ENCODE measurements at regions not wholly inside any gene's neighbourhood (a gene's known extent, or its start where the extent isn't known, plus 50 kb on each side); places are given as distances from the start of the nearest gene placed in this dataset.

GRCh38 chr2:8225266-8225665 is 456.6 kb upstream of the ID2 start:
- Histone ChIP-seq H3K4me1 (ENCODE audit: control insufficient read depth in 1 of 2, insufficient read depth in 2 of 2, low read length in 2 of 2) (peaks cover 9 to 14% of the 10 kb centered on the region in 2 donors), H4K20me1 (ENCODE audit: insufficient read depth, low read length) (no peaks in the 10 kb centered on the region), H3K4me3 (replicated peaks in 1 of 3; ENCODE audit: low read depth in 2 of 3, low read length in 3 of 3) (no peak overlapping the region), H3K27ac (ENCODE audit: low read depth in 1 of 2, low read length in 2 of 2) (no peak overlapping the region), H3K79me2 (ENCODE audit: insufficient read depth, low read length) (no peaks in the 10 kb centered on the region), H3K36me3 (replicated peaks in 1 of 2; ENCODE audit: control insufficient read depth in 1 of 2, insufficient read depth in 2 of 2, low read length in 2 of 2) (no peaks in the 10 kb centered on the region), H2AFZ (ENCODE audit: insufficient read depth, low read depth, low read length, poor library complexity, severe bottlenecking) (no peak overlapping the region), H3K27me3 (ENCODE audit: control insufficient read depth in 2 of 2, insufficient read depth in 2 of 2, low read length in 2 of 2) (no peaks in the 10 kb centered on the region), H3K9ac (ENCODE audit: insufficient read depth, low read length, poor library complexity, severe bottlenecking) (no peak overlapping the region), H3K4me2 (replicated peaks; ENCODE audit: extremely low read depth, low read length, poor library complexity, severe bottlenecking) (no peak overlapping the region), H3K9me3 (replicated peaks in 1 of 2; ENCODE audit: control insufficient read depth in 1 of 2, insufficient read depth in 1 of 2, low read length in 2 of 2) (no peaks in the 10 kb centered on the region)
- no peak for DNase-seq
- intact Hi-C loops (cut with micrococcal nuclease): no loop called here
- Mint-ChIP-seq H3K27ac (peak overlapping the region in 1 of 7 donors; percentile 41), H3K4me3 (no peak overlapping the region), H3K36me3 (peaks cover 0 to 2% of the 10 kb centered on the region in 2 donors), H3K4me1 (peaks cover 12% of the 10 kb centered on the region), H3K27me3 (ENCODE audit: low read depth in 3 of 3) (peaks cover 0 to 9% (median 0%) of the 10 kb centered on the region in 3 donors), H3K9me3 (no peaks in the 10 kb centered on the region)
- TF ChIP-seq CTCF (IDR thresholded peaks at IDR 0.05): no peak
- 83% methylated on average over 4 of the region's 5 CpGs for WGBS (ENCODE audit: insufficient coverage)

DNA sequence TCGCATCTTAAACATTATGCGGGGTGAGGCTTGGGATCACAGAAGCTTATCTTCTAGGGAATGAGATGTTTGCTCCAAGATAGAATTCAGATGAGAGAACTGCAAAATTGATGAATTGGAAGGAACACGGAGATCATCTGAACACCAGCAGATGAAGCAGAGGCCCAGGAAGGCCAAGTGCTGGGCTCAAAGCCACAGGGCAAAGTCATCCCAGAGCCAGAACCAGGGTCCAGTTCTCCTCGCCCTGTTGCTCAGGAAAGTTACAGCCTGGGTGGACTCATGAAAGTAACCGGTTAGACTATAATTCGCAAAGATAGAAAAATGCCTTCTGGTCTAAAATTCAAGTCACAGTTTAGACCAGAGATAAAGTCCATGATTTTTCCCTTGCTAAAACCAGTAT is 456.1 kb upstream of the ID2 start:
- H3K4me3 ChIP-seq (replicated peaks in 1 of 3; ENCODE audit: low read depth in 2 of 3, low read length in 3 of 3): no peak overlapping the region
- no peak overlapping the region for H3K27ac Mint-ChIP-seq
- no peaks in the 10 kb centered on the region for H3K9me3 ChIP-seq (replicated peaks in 1 of 2; ENCODE audit: control insufficient read depth in 1 of 2, insufficient read depth in 1 of 2, low read length in 2 of 2)
- H3K9ac ChIP-seq (ENCODE audit: insufficient read depth, low read length, poor library complexity, severe bottlenecking): no peak overlapping the region
- peaks cover 12% of the 10 kb centered on the region for H3K4me1 Mint-ChIP-seq
- WGBS (ENCODE audit: insufficient coverage): 100% methylated on average over 5 of the region's 6 CpGs
- H2AFZ ChIP-seq (ENCODE audit: insufficient read depth, low read depth, low read length, poor library complexity, severe bottlenecking): no peak overlapping the region
- no peaks in the 10 kb centered on the region for H3K36me3 ChIP-seq (replicated peaks in 1 of 2; ENCODE audit: control insufficient read depth in 1 of 2, insufficient read depth in 2 of 2, low read length in 2 of 2)
- no peak for TF ChIP-seq CTCF (IDR thresholded peaks at IDR 0.05)
- no peak overlapping the region for H3K27ac ChIP-seq (ENCODE audit: low read depth in 1 of 2, low read length in 2 of 2)
- intact Hi-C loops (cut with micrococcal nuclease): no loop called here
- no peaks in the 10 kb centered on the region for H3K9me3 Mint-ChIP-seq
- no peaks in the 10 kb centered on the region for H3K27me3 ChIP-seq (ENCODE audit: control insufficient read depth in 2 of 2, insufficient read depth in 2 of 2, low read length in 2 of 2)
- no peak overlapping the region for H3K4me2 ChIP-seq (replicated peaks; ENCODE audit: extremely low read depth, low read length, poor library complexity, severe bottlenecking)
- no peaks in the 10 kb centered on the region for H4K20me1 ChIP-seq (ENCODE audit: insufficient read depth, low read length)
- no peaks in the 10 kb centered on the region for H3K36me3 Mint-ChIP-seq
- H3K79me2 ChIP-seq (ENCODE audit: insufficient read depth, low read length): no peaks in the 10 kb centered on the region
- no peak for DNase-seq
- no peak overlapping the region for H3K4me3 Mint-ChIP-seq
- H3K4me1 ChIP-seq (ENCODE audit: control insufficient read depth in 1 of 2, insufficient read depth in 2 of 2, low read length in 2 of 2): peaks cover 9 to 18% of the 10 kb centered on the region in 2 donors
- H3K27me3 Mint-ChIP-seq (ENCODE audit: low read depth in 3 of 3): peaks cover 0 to 9% (median 0%) of the 10 kb centered on the region in 3 donors

Data from CD14-positive monocyte (primary cell).